SK-N-SH (cell line): ENCODE measurements at regions not wholly inside any gene's neighbourhood (a gene's known extent, or its start where the extent isn't known, plus 50 kb on each side); places are given as distances from the start of the nearest gene placed in this dataset.

Experiments used
- CTCF ChIP-seq: fragments of 200-600 bp; sonication (generic); IDR thresholded peaks from 2 replicates; pipeline ENCODE4 v1.6.1; 2017; ENCODE audit warnings: antibody characterized with exemption, mild to moderate bottlenecking, moderate library complexity
- MAX ChIP-seq: IDR thresholded peaks from 2 replicates; pipeline ENCODE4 v1.4.0; 2012; ENCODE audit warnings: low read depth
- MXI1 ChIP-seq: IDR thresholded peaks from 2 replicates; pipeline ENCODE4 v1.6.1; 2012; ENCODE audit warnings: mild to moderate bottlenecking, low read depth, low read length, improper control_type of control experiment
- POLR2AphosphoS5 ChIP-seq: IDR thresholded peaks from 2 replicates; pipeline ENCODE4 v1.6.1; 2012; ENCODE audit warnings: low read depth, low read length
- RCOR1 ChIP-seq: fragments of 150-350 bp; IDR thresholded peaks from 2 replicates; pipeline ENCODE4 v1.6.1; 2017; ENCODE audit warnings: antibody characterized with exemption, low read length
- TAF1 ChIP-seq: IDR thresholded peaks from 2 replicates; pipeline ENCODE4 v1.6.1; 2012; ENCODE audit warnings: low read depth, mild to moderate bottlenecking, low read length, moderate library complexity, borderline replicate concordance
- YY1 ChIP-seq: IDR thresholded peaks from 2 replicates; pipeline ENCODE4 v1.4.0; 2012; ENCODE audit warnings: low read depth, mild to moderate bottlenecking
- TF ChIP-seq, protein P1 (sequence below): fragments of 150-350 bp; IDR thresholded peaks from 2 replicates; pipeline ENCODE4 v1.6.1; 2017; ENCODE audit warnings: antibody characterized with exemption, low read length, low read depth, borderline replicate concordance
- TF ChIP-seq, protein P2 (sequence below): IDR thresholded peaks from 2 replicates; pipeline ENCODE4; 2012

GRCh38 chr4:187017147-187017546 lies 293.5 kb upstream of the FAT1 start:
- TF ChIP-seq CTCF, result no peak
- TF ChIP-seq MAX, result no peak
- no peak for TF ChIP-seq TAF1
- TF ChIP-seq, protein P1, sequence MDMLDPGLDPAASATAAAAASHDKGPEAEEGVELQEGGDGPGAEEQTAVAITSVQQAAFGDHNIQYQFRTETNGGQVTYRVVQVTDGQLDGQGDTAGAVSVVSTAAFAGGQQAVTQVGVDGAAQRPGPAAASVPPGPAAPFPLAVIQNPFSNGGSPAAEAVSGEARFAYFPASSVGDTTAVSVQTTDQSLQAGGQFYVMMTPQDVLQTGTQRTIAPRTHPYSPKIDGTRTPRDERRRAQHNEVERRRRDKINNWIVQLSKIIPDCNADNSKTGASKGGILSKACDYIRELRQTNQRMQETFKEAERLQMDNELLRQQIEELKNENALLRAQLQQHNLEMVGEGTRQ, result no peak
- TF ChIP-seq YY1, result no peak
- TF ChIP-seq RCOR1, result no peak
- no peak for TF ChIP-seq POLR2AphosphoS5
- TF ChIP-seq, protein P2, sequence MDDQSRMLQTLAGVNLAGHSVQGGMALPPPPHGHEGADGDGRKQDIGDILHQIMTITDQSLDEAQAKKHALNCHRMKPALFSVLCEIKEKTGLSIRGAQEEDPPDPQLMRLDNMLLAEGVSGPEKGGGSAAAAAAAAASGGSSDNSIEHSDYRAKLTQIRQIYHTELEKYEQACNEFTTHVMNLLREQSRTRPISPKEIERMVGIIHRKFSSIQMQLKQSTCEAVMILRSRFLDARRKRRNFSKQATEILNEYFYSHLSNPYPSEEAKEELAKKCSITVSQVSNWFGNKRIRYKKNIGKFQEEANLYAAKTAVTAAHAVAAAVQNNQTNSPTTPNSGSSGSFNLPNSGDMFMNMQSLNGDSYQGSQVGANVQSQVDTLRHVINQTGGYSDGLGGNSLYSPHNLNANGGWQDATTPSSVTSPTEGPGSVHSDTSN, result no peak
- TF ChIP-seq MXI1, result no peak
